HL-60/S4 treated with retinoic acid at 250 ng/mL for 4 days and 3 days (cell line): ENCODE measurements at regions not wholly inside any gene's neighbourhood (a gene's known extent, or its start where the extent isn't known, plus 50 kb on each side); places are given as distances from the start of the nearest gene placed in this dataset.

Source experiments
- in situ Hi-C: fragments of 300-500 bp; cut with MboI; formaldehyde crosslinking; loops from 2 replicates; pipeline ENCODE4 v1.7.0; 2022; ENCODE audit warnings: low sequenced_read_pairs

- in situ Hi-C loops: no loop called here
These were observed 798.4 kb upstream of the ACVR2A start for GRCh38 chr2:147046473-147046872.

- in situ Hi-C loops: no loop called here
These were observed 799.7 kb upstream of the ACVR2A start for GRCh38 chr2:147045113-147045512.

- in situ Hi-C loops: no loop called here
These were observed 803.7 kb upstream of the ACVR2A start for GRCh38 chr2:147041121-147041494.

GRCh38 chr2:147040298-147041120 lies 804.3 kb upstream of the ACVR2A start:
- in situ Hi-C loops: no loop called here

GRCh38 chr2:147037048-147037447 lies 807.8 kb upstream of the ACVR2A start:
- in situ Hi-C loops: no loop called here

- in situ Hi-C loops: no loop called here
These were observed 811.8 kb upstream of the ACVR2A start for GRCh38 chr2:147033044-147033443.

GRCh38 chr2:147031897-147032296 lies 812.9 kb upstream of the ACVR2A start:
- in situ Hi-C loops: no loop called here

- in situ Hi-C loops: no loop called here
These were observed 813.7 kb upstream of the ACVR2A start for GRCh38 chr2:147030966-147031720.

GRCh38 chr2:147027436-147027835 lies 817.4 kb upstream of the ACVR2A start:
- in situ Hi-C loops: no loop called here

GRCh38 chr2:147026664-147027295 lies 818.0 kb upstream of the ACVR2A start:
- in situ Hi-C loops: no loop called here

- in situ Hi-C loops: no loop called here
These were observed 818.9 kb upstream of the ACVR2A start for GRCh38 chr2:147025646-147026585.

GRCh38 chr2:147019311-147019710 lies 825.5 kb upstream of the ACVR2A start:
- in situ Hi-C loops: no loop called here

GRCh38 chr2:147017951-147018645 lies 826.7 kb upstream of the ACVR2A start:
- in situ Hi-C loops: no loop called here

- in situ Hi-C loops: no loop called here
These were observed 828.6 kb upstream of the ACVR2A start for GRCh38 chr2:147016181-147016580.

- in situ Hi-C loops: no loop called here
These were observed 829.2 kb upstream of the ACVR2A start for GRCh38 chr2:147015591-147015990.

GRCh38 chr2:147013696-147014392 lies 831.0 kb upstream of the ACVR2A start:
- in situ Hi-C loops: no loop called here

GRCh38 chr2:147008481-147008880 lies 836.3 kb upstream of the ACVR2A start:
- in situ Hi-C loops: no loop called here

GRCh38 chr2:147006736-147007141 lies 838.1 kb upstream of the ACVR2A start:
- in situ Hi-C loops: no loop called here

GRCh38 chr2:147003081-147003480 lies 841.7 kb upstream of the ACVR2A start:
- in situ Hi-C loops: no loop called here
